Calu3 (cell line): ENCODE measurements at regions not wholly inside any gene's neighbourhood (a gene's known extent, or its start where the extent isn't known, plus 50 kb on each side); places are given as distances from the start of the nearest gene placed in this dataset.
"Not testable (repeated sequence)": the region's sequence is repeated elsewhere in the genome, so short reads cannot be mapped to it uniquely, and the experiment has no call there.

Experiments
- BruUV-seq: library from RNA; stranded (reverse); fragments of 400-500 nt; replicated peaks from 2 replicates; lab custom pipeline; 2021; lab: Mats Ljungman, UMichigan
- CTCF ChIA-PET: fragments of 300-600 bp; sonication (Branson Sonifier 250); formaldehyde crosslinking; loops from one replicate; lab custom pipeline; 2022; ENCODE audit warnings: antibody characterized with exemption; lab: Charles Lee
- DNase-seq: peaks from one replicate; pipeline ENCODE4 v3.0.0; 2022
- H3K27ac Mint-ChIP-seq: one replicate; pipeline ENCODE4 v1.8.0; 2022; ENCODE audit warnings: mixed read lengths; ENCODE audit not compliant: unreplicated experiment
- H3K27me3 Mint-ChIP-seq: one replicate; pipeline ENCODE4 v1.8.0; 2022; ENCODE audit warnings: mixed read lengths; ENCODE audit not compliant: unreplicated experiment
- H3K36me3 Mint-ChIP-seq: one replicate; pipeline ENCODE4 v1.8.0; 2022; ENCODE audit warnings: mild to moderate bottlenecking, moderate library complexity, mixed read lengths; ENCODE audit not compliant: insufficient read depth, unreplicated experiment
- H3K4me1 Mint-ChIP-seq: one replicate; pipeline ENCODE4 v1.8.0; 2022; ENCODE audit warnings: mild to moderate bottlenecking, low read depth, mixed read lengths; ENCODE audit not compliant: unreplicated experiment
- H3K4me3 Mint-ChIP-seq: one replicate; pipeline ENCODE4 v1.8.0; 2022; ENCODE audit warnings: mild to moderate bottlenecking, low read depth, moderate library complexity, mixed read lengths; ENCODE audit not compliant: unreplicated experiment
- H3K9me3 Mint-ChIP-seq: one replicate; pipeline ENCODE4 v1.8.0; 2022; ENCODE audit warnings: low read depth, mixed read lengths; ENCODE audit not compliant: unreplicated experiment
- intact Hi-C: fragments of 100-400 bp; cut with micrococcal nuclease; formaldehyde crosslinking; loops from one replicate; pipeline ENCODE4 v1.10.0; 2022; ENCODE audit not compliant: unreplicated experiment
- TF ChIP-seq, protein P1 (sequence below): fragments of 200-600 bp; IDR thresholded peaks from one replicate; pipeline ENCODE4 v1.8.0; 2022; ENCODE audit warnings: antibody characterized with exemption; ENCODE audit not compliant: unreplicated experiment

- intact Hi-C loops, result no loop called here
- H3K4me1 Mint-ChIP-seq, result no peaks in the 10 kb centered on the region
- H3K27me3 Mint-ChIP-seq, result no peaks in the 10 kb centered on the region
- no peak overlapping the region for H3K27ac Mint-ChIP-seq
- H3K4me3 Mint-ChIP-seq, result no peak overlapping the region
- no TSS peak for BruUV-seq
- no peak for DNase-seq
- H3K9me3 Mint-ChIP-seq, result no peaks in the 10 kb centered on the region
- TF ChIP-seq, protein P1, sequence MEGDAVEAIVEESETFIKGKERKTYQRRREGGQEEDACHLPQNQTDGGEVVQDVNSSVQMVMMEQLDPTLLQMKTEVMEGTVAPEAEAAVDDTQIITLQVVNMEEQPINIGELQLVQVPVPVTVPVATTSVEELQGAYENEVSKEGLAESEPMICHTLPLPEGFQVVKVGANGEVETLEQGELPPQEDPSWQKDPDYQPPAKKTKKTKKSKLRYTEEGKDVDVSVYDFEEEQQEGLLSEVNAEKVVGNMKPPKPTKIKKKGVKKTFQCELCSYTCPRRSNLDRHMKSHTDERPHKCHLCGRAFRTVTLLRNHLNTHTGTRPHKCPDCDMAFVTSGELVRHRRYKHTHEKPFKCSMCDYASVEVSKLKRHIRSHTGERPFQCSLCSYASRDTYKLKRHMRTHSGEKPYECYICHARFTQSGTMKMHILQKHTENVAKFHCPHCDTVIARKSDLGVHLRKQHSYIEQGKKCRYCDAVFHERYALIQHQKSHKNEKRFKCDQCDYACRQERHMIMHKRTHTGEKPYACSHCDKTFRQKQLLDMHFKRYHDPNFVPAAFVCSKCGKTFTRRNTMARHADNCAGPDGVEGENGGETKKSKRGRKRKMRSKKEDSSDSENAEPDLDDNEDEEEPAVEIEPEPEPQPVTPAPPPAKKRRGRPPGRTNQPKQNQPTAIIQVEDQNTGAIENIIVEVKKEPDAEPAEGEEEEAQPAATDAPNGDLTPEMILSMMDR, result no peak
- CTCF ChIA-PET, result no interaction called here
- no peaks in the 10 kb centered on the region for H3K36me3 Mint-ChIP-seq
Observed at GRCh38 chr4:126647756-126648397, 984.9 kb upstream of the INTU start.

DNA sequence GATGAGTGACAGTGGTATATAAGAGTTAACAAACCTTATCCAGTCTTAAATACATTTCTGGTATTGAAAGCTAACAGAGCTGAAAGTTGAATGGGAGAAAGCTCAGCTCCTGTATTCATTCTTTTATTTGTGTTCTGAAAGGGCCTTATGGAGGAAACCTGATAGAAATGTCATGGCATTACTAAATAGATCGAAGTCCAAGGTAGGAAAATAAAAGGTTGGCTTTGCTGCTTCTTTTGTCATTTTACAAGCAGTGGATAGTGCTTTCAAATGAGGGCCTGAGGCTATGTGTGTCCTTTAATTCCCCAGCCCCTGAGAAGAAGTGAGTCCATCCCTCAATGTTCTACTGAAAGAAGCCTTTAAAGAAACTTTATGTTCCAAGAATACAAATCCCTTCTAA, 974.3 kb upstream of the INTU start:
- TF ChIP-seq, protein P1, result no peak
- CTCF ChIA-PET, result no interaction called here
- Mint-ChIP-seq H3K27ac (no peak overlapping the region), H3K36me3 (no peaks in the 10 kb centered on the region), H3K27me3 (no peaks in the 10 kb centered on the region), H3K4me1 (peaks cover 6% of the 10 kb centered on the region), H3K4me3 (no peak overlapping the region), H3K9me3 (no peaks in the 10 kb centered on the region)
- no TSS peak for BruUV-seq
- intact Hi-C loops, result no loop called here
- DNase-seq, result no peak

- Mint-ChIP-seq H3K36me3 (no peaks in the 10 kb centered on the region), H3K4me1 (no peaks in the 10 kb centered on the region), H3K9me3 (no peaks in the 10 kb centered on the region), H3K27me3 (no peaks in the 10 kb centered on the region), H3K4me3 (no peak overlapping the region), H3K27ac (no peak overlapping the region)
- TF ChIP-seq, protein P1, result no peak
- no peak for DNase-seq
- intact Hi-C loops, result no loop called here
- no TSS peak for BruUV-seq
- CTCF ChIA-PET, result no interaction called here
Observed at GRCh38 chr4:126661194-126661593, 971.6 kb upstream of the INTU start.

GRCh38 chr4:126664839-126665238, 967.9 kb upstream of the INTU start:
- Mint-ChIP-seq H3K27ac (no peak overlapping the region), H3K36me3 (no peaks in the 10 kb centered on the region), H3K9me3 (no peaks in the 10 kb centered on the region), H3K4me1 (no peaks in the 10 kb centered on the region), H3K27me3 (no peaks in the 10 kb centered on the region), H3K4me3 (no peak overlapping the region)
- intact Hi-C loops, result no loop called here
- no TSS peak for BruUV-seq
- TF ChIP-seq, protein P1, result no peak
- no peak for DNase-seq
- CTCF ChIA-PET, result no interaction called here

GRCh38 chr4:126670038-126670437, 962.7 kb upstream of the INTU start:
- not testable (repeated sequence) for H3K27me3 Mint-ChIP-seq, BruUV-seq

More at GRCh38 chr4:126670038-126670437, 962.7 kb upstream of the INTU start:
- H3K27ac Mint-ChIP-seq, H3K4me1 Mint-ChIP-seq, H3K4me3 Mint-ChIP-seq, DNase-seq, H3K36me3 Mint-ChIP-seq, H3K9me3 Mint-ChIP-seq, intact Hi-C loops, CTCF ChIA-PET: not testable (repeated sequence)
